DND-41 (cell line): ENCODE measurements at regions not wholly inside any gene's neighbourhood (a gene's known extent, or its start where the extent isn't known, plus 50 kb on each side); places are given as distances from the start of the nearest gene placed in this dataset.

Experiments used
- CTCF ChIP-seq: IDR thresholded peaks from 2 replicates; pipeline ENCODE4 v1.5.1; 2012; ENCODE audit warnings: borderline replicate concordance, low read length, moderate library complexity, mild to moderate bottlenecking; ENCODE audit not compliant: poor library complexity, severe bottlenecking; ENCODE audit errors: extremely low read depth
- EZH2 ChIP-seq: IDR thresholded peaks from 3 replicates; pipeline ENCODE4 v1.6.1; 2012; ENCODE audit warnings: borderline replicate concordance, low read depth, mild to moderate bottlenecking, moderate library complexity, low read length, inconsistent platforms; ENCODE audit not compliant: severe bottlenecking

- TF ChIP-seq CTCF (no peak), EZH2 (no peak)
Observed at GRCh38 chr17:70370816-70371215, 201.5 kb downstream of the KCNJ2 start.
